Erythroblast (primary cell): ENCODE measurements at regions not wholly inside any gene's neighbourhood (a gene's known extent, or its start where the extent isn't known, plus 50 kb on each side); places are given as distances from the start of the nearest gene placed in this dataset.

Experiments
- GATA1 ChIP-seq: IDR thresholded peaks from 2 replicates; pipeline ENCODE4 v1.6.1; 2011; ENCODE audit warnings: low read depth, mild to moderate bottlenecking, control low read depth, low read length, moderate library complexity
- POLR2A ChIP-seq: IDR thresholded peaks from 2 replicates; pipeline ENCODE4 v1.6.1; 2011; ENCODE audit warnings: mild to moderate bottlenecking, low read length

DNA sequence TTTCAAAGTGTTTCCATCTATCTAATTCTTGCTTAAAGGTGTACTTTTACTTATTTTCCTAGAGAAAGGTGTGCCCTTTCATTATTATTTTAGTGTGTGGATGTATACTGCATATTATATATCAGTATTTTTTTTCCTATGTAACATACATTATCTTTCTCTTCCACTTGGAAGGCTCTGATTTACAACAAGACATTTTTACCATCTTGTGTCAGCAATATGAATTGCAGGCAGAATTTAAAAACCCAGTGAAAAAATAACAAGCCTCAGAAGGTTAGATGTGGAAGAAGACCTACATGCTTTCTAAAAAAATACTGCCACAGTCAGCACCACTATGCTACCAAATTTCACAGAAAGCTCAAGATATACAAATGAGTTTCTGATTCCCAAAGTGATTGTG lies 327.7 kb upstream of the STEAP1 start:
- TF ChIP-seq POLR2A (no peak), GATA1 (no peak)
